ENCODE measurements at regions not wholly inside any gene's neighbourhood (a gene's known extent, or its start where the extent isn't known, plus 50 kb on each side); places are given as distances from the start of the nearest gene placed in this dataset.

DNA sequence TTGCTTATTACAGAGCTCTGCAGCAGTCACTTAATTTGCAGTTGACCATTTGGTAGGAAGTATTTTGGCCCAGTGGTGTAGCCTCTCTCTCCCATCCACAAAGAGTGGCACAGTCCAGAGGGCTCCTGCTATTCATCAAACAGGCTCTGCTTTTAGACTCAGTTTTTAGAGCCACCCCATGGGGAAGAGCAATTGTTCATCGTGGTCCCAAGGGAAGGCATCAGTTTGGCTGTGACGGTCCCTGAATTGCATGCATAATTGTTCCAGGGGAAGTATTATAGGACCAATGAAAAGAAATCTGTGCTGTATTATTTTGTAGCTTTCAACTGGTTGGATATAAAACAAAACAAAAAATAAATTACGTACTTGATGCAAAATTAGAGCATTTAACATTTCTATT, 799.0 kb downstream of the DACH1 start:
- H3K4me1 Mint-ChIP-seq (ENCODE audit: low read depth, unreplicated experiment): no peaks in the 10 kb centered on the region
- no peak for DNase-seq (ENCODE audit: low read depth)
- H3K27me3 ChIP-seq (ENCODE audit: insufficient read depth, low read length): no peaks in the 10 kb centered on the region
- no peaks in the 10 kb centered on the region for H3K9me3 ChIP-seq (ENCODE audit: insufficient read depth, low read depth, low read length)
- no peak overlapping the region for H2AFZ ChIP-seq (ENCODE audit: low read depth, low read length)
- H3K27ac ChIP-seq (ENCODE audit: low read depth, low read length): no peak overlapping the region
- H3K36me3 Mint-ChIP-seq (ENCODE audit: low read depth, unreplicated experiment): no peaks in the 10 kb centered on the region
- H3K36me3 ChIP-seq (ENCODE audit: insufficient read depth, low read length): no peaks in the 10 kb centered on the region
- no peak overlapping the region for H3K9ac ChIP-seq (ENCODE audit: low read length)
- no peak overlapping the region for H3K4me2 ChIP-seq (ENCODE audit: low read length)
- no peak overlapping the region for H3K4me3 ChIP-seq (ENCODE audit: insufficient read depth, low read depth, low read length)
- no peaks in the 10 kb centered on the region for H4K20me1 ChIP-seq (ENCODE audit: insufficient read depth, low read length)
- no peaks in the 10 kb centered on the region for H3K27me3 Mint-ChIP-seq (ENCODE audit: low read depth, unreplicated experiment)
- TF ChIP-seq, protein P1, sequence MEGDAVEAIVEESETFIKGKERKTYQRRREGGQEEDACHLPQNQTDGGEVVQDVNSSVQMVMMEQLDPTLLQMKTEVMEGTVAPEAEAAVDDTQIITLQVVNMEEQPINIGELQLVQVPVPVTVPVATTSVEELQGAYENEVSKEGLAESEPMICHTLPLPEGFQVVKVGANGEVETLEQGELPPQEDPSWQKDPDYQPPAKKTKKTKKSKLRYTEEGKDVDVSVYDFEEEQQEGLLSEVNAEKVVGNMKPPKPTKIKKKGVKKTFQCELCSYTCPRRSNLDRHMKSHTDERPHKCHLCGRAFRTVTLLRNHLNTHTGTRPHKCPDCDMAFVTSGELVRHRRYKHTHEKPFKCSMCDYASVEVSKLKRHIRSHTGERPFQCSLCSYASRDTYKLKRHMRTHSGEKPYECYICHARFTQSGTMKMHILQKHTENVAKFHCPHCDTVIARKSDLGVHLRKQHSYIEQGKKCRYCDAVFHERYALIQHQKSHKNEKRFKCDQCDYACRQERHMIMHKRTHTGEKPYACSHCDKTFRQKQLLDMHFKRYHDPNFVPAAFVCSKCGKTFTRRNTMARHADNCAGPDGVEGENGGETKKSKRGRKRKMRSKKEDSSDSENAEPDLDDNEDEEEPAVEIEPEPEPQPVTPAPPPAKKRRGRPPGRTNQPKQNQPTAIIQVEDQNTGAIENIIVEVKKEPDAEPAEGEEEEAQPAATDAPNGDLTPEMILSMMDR (IDR thresholded peaks at IDR 0.05; ENCODE audit: insufficient read depth, low read depth, low read length): no peak
- no peak for TF ChIP-seq EZH2 (IDR thresholded peaks at IDR 0.05; ENCODE audit: insufficient read depth, low read length)
- H3K4me3 Mint-ChIP-seq (ENCODE audit: unreplicated experiment): no peak overlapping the region
- H3K79me2 ChIP-seq (ENCODE audit: insufficient read depth, low read length): no peaks in the 10 kb centered on the region
- no peaks in the 10 kb centered on the region for H3K4me1 ChIP-seq (ENCODE audit: insufficient read depth, low read length)
- H3K27ac Mint-ChIP-seq (ENCODE audit: unreplicated experiment): no peak overlapping the region
- FAIRE-seq: no peak
- no peaks in the 10 kb centered on the region for H3K9me3 Mint-ChIP-seq (ENCODE audit: unreplicated experiment)

DNA sequence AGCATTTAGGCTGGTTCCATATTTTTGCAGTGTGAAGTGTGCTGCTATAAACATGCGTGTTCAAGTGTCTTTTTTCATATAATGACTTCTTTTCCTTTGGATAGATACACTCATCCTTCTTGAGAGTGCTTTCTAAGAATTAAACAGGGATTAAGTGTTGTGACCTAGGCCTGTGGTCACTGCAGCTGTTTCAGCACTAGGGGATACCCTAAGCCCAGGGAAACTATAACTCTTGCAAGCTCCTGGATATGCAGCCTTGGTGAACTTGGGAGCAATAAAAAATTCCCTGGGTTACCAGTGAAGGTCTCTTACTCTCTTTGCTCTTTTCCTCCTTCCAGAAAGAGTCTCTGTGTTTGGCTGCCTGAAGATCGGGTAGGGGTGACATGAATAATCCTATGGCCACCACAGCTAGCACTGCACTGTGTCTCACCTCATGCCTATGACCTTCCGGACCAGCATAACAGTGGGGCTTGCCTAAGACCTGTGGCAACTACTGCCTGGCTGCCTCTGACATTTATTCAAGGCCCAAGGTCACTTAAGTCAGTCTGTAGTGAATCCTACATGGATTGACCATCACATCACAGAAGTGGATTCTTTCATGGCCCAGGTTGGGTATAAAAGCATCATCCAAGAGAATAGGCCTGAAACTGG, 799.7 kb downstream of the DACH1 start:
- Histone ChIP-seq H3K4me1 (ENCODE audit: insufficient read depth, low read length) (no peaks in the 10 kb centered on the region), H4K20me1 (ENCODE audit: insufficient read depth, low read length) (no peaks in the 10 kb centered on the region), H3K4me2 (ENCODE audit: low read length) (no peak overlapping the region), H3K27me3 (ENCODE audit: insufficient read depth, low read length) (no peaks in the 10 kb centered on the region), H3K36me3 (ENCODE audit: insufficient read depth, low read length) (no peaks in the 10 kb centered on the region), H3K9me3 (ENCODE audit: insufficient read depth, low read depth, low read length) (no peaks in the 10 kb centered on the region), H3K79me2 (ENCODE audit: insufficient read depth, low read length) (no peaks in the 10 kb centered on the region), H2AFZ (ENCODE audit: low read depth, low read length) (no peak overlapping the region), H3K4me3 (ENCODE audit: insufficient read depth, low read depth, low read length) (no peak overlapping the region), H3K27ac (ENCODE audit: low read depth, low read length) (no peak overlapping the region), H3K9ac (ENCODE audit: low read length) (no peak overlapping the region)
- Mint-ChIP-seq H3K4me3 (ENCODE audit: unreplicated experiment) (no peak overlapping the region), H3K27me3 (ENCODE audit: low read depth, unreplicated experiment) (no peaks in the 10 kb centered on the region), H3K27ac (ENCODE audit: unreplicated experiment) (no peak overlapping the region), H3K4me1 (ENCODE audit: low read depth, unreplicated experiment) (no peaks in the 10 kb centered on the region), H3K36me3 (ENCODE audit: low read depth, unreplicated experiment) (no peaks in the 10 kb centered on the region), H3K9me3 (ENCODE audit: unreplicated experiment) (no peaks in the 10 kb centered on the region)
- TF ChIP-seq, protein P1 (IDR thresholded peaks at IDR 0.05; ENCODE audit: insufficient read depth, low read depth, low read length): no peak
- DNase-seq (ENCODE audit: low read depth) (no peak), FAIRE-seq (no peak)

DNA sequence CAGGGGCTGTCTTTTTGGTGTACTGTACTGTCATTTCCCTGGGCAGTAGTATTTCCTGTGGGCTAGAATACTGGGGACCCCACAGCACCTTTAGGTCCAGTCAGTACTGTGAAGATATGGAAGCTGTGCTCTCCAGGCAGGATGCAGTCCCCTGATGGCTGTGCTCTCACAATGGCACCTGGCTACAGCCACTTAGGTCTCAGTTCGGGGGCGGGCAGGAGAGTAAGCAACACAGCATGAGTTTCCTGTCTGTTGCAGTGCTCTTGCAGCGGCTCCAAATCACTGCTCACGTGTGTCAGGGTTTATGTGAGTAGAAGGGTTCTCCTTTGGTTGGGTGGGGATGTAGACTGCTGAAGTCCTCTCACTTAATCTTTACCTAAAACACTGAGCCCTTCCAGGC, 810.4 kb downstream of the DACH1 start:
- no peaks in the 10 kb centered on the region for H3K36me3 ChIP-seq (ENCODE audit: insufficient read depth, low read length)
- H2AFZ ChIP-seq (ENCODE audit: low read depth, low read length): no peak overlapping the region
- H3K9ac ChIP-seq (ENCODE audit: low read length): no peak overlapping the region
- no peak for DNase-seq (ENCODE audit: low read depth)
- H3K4me1 ChIP-seq (ENCODE audit: insufficient read depth, low read length): no peaks in the 10 kb centered on the region
- TF ChIP-seq EZH2 (IDR thresholded peaks at IDR 0.05; ENCODE audit: insufficient read depth, low read length): no peak
- TF ChIP-seq, protein P1 (IDR thresholded peaks at IDR 0.05; ENCODE audit: insufficient read depth, low read depth, low read length): no peak
- H3K4me2 ChIP-seq (ENCODE audit: low read length): no peak overlapping the region
- H3K36me3 Mint-ChIP-seq (ENCODE audit: low read depth, unreplicated experiment): no peaks in the 10 kb centered on the region
- no peaks in the 10 kb centered on the region for H3K79me2 ChIP-seq (ENCODE audit: insufficient read depth, low read length)
- no peak overlapping the region for H3K27ac ChIP-seq (ENCODE audit: low read depth, low read length)
- H3K27me3 Mint-ChIP-seq (ENCODE audit: low read depth, unreplicated experiment): no peaks in the 10 kb centered on the region
- no peaks in the 10 kb centered on the region for H3K27me3 ChIP-seq (ENCODE audit: insufficient read depth, low read length)
- no peaks in the 10 kb centered on the region for H4K20me1 ChIP-seq (ENCODE audit: insufficient read depth, low read length)
- no peak overlapping the region for H3K4me3 Mint-ChIP-seq (ENCODE audit: unreplicated experiment)
- no peak overlapping the region for H3K27ac Mint-ChIP-seq (ENCODE audit: unreplicated experiment)
- H3K4me3 ChIP-seq (ENCODE audit: insufficient read depth, low read depth, low read length): no peak overlapping the region
- H3K9me3 Mint-ChIP-seq (ENCODE audit: unreplicated experiment): peaks cover 3% of the 10 kb centered on the region
- no peaks in the 10 kb centered on the region for H3K4me1 Mint-ChIP-seq (ENCODE audit: low read depth, unreplicated experiment)
- no peak for FAIRE-seq
- H3K9me3 ChIP-seq (ENCODE audit: insufficient read depth, low read depth, low read length): no peaks in the 10 kb centered on the region

Measured in astrocyte (in vitro differentiated cells and primary cell).